Mesodermal cell (in vitro differentiated cells): ENCODE measurements at regions not wholly inside any gene's neighbourhood (a gene's known extent, or its start where the extent isn't known, plus 50 kb on each side); places are given as distances from the start of the nearest gene placed in this dataset.
"Not testable (repeated sequence)": the region's sequence is repeated elsewhere in the genome, so short reads cannot be mapped to it uniquely, and the experiment has no call there.

Experiments used
- H3K27ac ChIP-seq: 2 replicates; pipeline ENCODE4 v1.7.0; 2013; ENCODE audit warnings: mild to moderate bottlenecking, low read depth, low read length, moderate library complexity; ENCODE audit not compliant: severe bottlenecking
- H3K36me3 ChIP-seq: 2 replicates; pipeline ENCODE4 v1.7.1; 2013; ENCODE audit warnings: mild to moderate bottlenecking, low read length, moderate library complexity; ENCODE audit not compliant: control insufficient read depth, insufficient read depth
- H3K4me1 ChIP-seq: one replicate; pipeline ENCODE4 v1.7.1; 2013; ENCODE audit warnings: mild to moderate bottlenecking, low read length; ENCODE audit not compliant: insufficient read depth, control insufficient read depth, poor library complexity, severe bottlenecking
- H3K4me3 ChIP-seq: 2 replicates; pipeline ENCODE4 v1.7.0; 2013; ENCODE audit warnings: low read length, control low read depth, mild to moderate bottlenecking; ENCODE audit not compliant: insufficient read depth, poor library complexity, severe bottlenecking; ENCODE audit errors: extremely low read depth
- H3K9me3 ChIP-seq: 2 replicates; pipeline ENCODE4 v1.7.1; 2013; ENCODE audit warnings: mild to moderate bottlenecking, low read length, moderate library complexity; ENCODE audit not compliant: control insufficient read depth
- WGBS, 2 experiments: methylation state at CpG; one replicate each; pipeline ENCODE4 v1.1.5; 2013; ENCODE audit warnings: missing lambda C conversion rate in 2 of 2; ENCODE audit not compliant: insufficient coverage in 2 of 2; 5-methylcytosine and 5-hydroxymethylcytosine counted together

DNA sequence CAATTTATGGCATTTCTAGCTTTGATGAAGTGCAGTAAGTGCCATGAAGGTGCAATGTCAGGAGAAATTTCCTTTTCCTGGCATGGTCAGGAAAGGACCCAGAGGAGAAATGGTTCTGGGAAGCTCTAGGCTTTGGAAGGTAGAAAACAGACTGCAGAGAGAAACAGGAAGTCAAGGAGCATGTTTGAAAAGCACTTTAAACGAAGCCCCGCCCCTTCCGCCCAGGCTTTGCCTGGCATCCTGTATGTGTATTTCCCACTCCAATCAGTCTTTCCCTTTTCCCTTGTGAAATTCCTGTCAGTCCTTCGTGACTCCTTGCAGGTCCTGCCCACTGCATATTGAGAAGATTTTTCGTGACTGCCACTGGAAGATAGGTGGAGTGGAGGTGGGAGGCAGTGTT lies 320.9 kb upstream of the SASH1 start:
- no peaks in the 10 kb centered on the region for H3K9me3 ChIP-seq
- no peaks in the 10 kb centered on the region for H3K4me1 ChIP-seq
- peak overlapping the region; percentile 24 for H3K27ac ChIP-seq
- no peaks in the 10 kb centered on the region for H3K36me3 ChIP-seq
- H3K4me3 ChIP-seq = no peak overlapping the region
- 86% methylated on average over 3 of the region's 5 CpGs; no CpG with 5 or more reads in 1 of the 2 experiments for WGBS, 2 experiments

- H3K4me3 ChIP-seq, H3K27ac ChIP-seq, H3K36me3 ChIP-seq, H3K4me1 ChIP-seq, H3K9me3 ChIP-seq: not testable (repeated sequence)
- WGBS, 2 experiments = 93 to 100% methylated on average over 2 of the region's 8 CpGs
Observed at GRCh38 chr6:148022279-148022678, 320.4 kb upstream of the SASH1 start.

- WGBS, 2 experiments = no CpG with 5 or more reads among the region's 1 CpG
Observed at GRCh38 chr6:148027201-148027600, 315.4 kb upstream of the SASH1 start.

GRCh38 chr6:148035806-148036390 lies 306.7 kb upstream of the SASH1 start:
- no peak overlapping the region for H3K27ac ChIP-seq
- H3K4me1 ChIP-seq = no peaks in the 10 kb centered on the region
- H3K9me3 ChIP-seq = no peaks in the 10 kb centered on the region
- no peak overlapping the region for H3K4me3 ChIP-seq
- no peaks in the 10 kb centered on the region for H3K36me3 ChIP-seq
- 89 to 91% methylated on average over 4 to 6 of the region's 7 CpGs for WGBS, 2 experiments

More at GRCh38 chr6:148027201-148027600, 315.4 kb upstream of the SASH1 start:
- no peak overlapping the region for H3K27ac ChIP-seq
- H3K4me1 ChIP-seq = no peaks in the 10 kb centered on the region
- H3K4me3 ChIP-seq = no peak overlapping the region
- H3K36me3 ChIP-seq = no peaks in the 10 kb centered on the region
- H3K9me3 ChIP-seq = no peaks in the 10 kb centered on the region

DNA sequence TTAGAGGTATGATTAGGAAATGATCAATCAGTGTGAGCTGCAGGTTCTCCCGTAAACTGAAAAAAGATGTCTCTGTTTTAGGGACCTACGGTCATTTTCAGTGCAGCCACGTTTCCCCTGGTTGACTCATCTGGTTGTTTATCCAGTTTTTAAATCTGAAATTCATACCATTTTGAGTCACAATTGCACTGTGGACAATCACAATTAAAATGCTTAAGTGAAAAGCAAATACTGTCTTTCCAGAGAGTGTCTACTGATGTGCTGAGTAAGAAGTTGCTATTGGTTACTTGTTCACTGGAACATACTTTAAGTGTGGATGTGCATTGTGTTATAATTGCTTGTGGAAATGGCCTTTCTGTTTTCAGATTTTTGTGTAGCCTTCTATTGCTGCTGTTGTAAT lies 305.1 kb upstream of the SASH1 start:
- Histone ChIP-seq H3K36me3 (no peaks in the 10 kb centered on the region), H3K27ac (no peak overlapping the region), H3K9me3 (no peaks in the 10 kb centered on the region), H3K4me3 (no peak overlapping the region), H3K4me1 (no peaks in the 10 kb centered on the region)
- 93 to 100% methylated on average over 2 to 3 of the region's 3 CpGs for WGBS, 2 experiments

- Histone ChIP-seq H3K4me3 (no peak overlapping the region), H3K36me3 (no peaks in the 10 kb centered on the region), H3K27ac (no peak overlapping the region), H3K4me1 (peaks cover 6% of the 10 kb centered on the region), H3K9me3 (peaks cover 4% of the 10 kb centered on the region)
- WGBS, 2 experiments = no CpG with 5 or more reads among the region's 4 CpGs
Observed at GRCh38 chr6:148041546-148041945, 301.1 kb upstream of the SASH1 start.

DNA sequence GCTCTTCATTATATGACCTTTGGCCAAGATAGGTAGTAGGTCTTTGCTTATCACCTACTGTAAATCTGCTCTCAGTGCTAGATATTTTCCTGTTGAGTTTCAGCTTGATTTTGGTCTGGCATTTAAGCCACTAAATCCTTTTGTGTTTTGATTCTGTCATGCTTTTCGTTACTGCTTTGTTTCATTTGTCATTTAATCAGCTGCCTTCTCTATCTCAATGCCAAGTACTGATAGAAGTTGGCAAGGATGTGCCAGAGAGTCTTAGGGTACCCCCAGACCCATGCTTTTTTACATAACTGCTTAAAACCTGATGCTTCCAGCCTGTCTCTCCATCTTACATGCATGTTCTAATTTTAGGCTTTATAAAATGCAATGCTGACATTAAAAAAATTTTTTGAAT lies 300.1 kb upstream of the SASH1 start:
- Histone ChIP-seq H3K36me3 (no peaks in the 10 kb centered on the region), H3K9me3 (peaks cover 6% of the 10 kb centered on the region), H3K4me1 (peaks cover 6% of the 10 kb centered on the region), H3K27ac (no peak overlapping the region), H3K4me3 (no peak overlapping the region)
- 100% methylated on average over 1 of the region's 1 CpG; no CpG with 5 or more reads in 1 of the 2 experiments for WGBS, 2 experiments

DNA sequence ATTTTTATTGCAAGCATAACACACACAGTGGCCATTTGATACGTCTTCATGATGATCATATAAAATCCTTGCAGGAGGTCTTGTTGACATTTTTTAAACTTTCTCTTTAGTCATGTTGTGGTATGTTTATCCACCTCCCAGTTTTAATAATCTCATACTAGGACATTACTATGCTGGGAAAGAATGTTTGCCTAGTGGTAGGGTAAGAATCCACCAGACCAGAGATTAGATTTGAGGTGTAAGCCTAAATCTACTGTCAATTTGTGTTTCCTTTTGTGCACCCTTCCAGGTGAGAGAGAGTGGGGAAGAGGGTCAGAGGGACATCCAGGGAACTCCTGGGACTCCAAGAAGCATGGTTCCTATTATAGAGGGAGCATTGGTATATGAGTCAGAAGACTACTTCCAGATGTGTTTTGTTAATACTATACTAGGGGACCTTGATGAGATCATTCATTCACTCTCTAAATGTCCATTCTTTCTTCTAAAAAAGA lies 298.3 kb upstream of the SASH1 start:
- Histone ChIP-seq H3K27ac (no peak overlapping the region), H3K9me3 (peaks cover 6% of the 10 kb centered on the region), H3K4me1 (peaks cover 6% of the 10 kb centered on the region), H3K36me3 (no peaks in the 10 kb centered on the region), H3K4me3 (no peak overlapping the region)
- WGBS, 2 experiments = no CpG with 5 or more reads among the region's 1 CpG

GRCh38 chr6:148044921-148045320 lies 297.7 kb upstream of the SASH1 start:
- 100% methylated on average over 1 of the region's 1 CpG; no CpG with 5 or more reads in 1 of the 2 experiments for WGBS, 2 experiments
- H3K9me3 ChIP-seq = peaks cover 6% of the 10 kb centered on the region
- no peaks in the 10 kb centered on the region for H3K36me3 ChIP-seq
- peaks cover 6% of the 10 kb centered on the region for H3K4me1 ChIP-seq
- H3K27ac ChIP-seq = no peak overlapping the region
- H3K4me3 ChIP-seq = no peak overlapping the region

- Histone ChIP-seq H3K4me3 (no peak overlapping the region), H3K27ac (no peak overlapping the region), H3K9me3 (peaks cover 12% of the 10 kb centered on the region), H3K4me1 (no peaks in the 10 kb centered on the region), H3K36me3 (no peaks in the 10 kb centered on the region)
- 96 to 100% methylated on average over 1 to 4 of the region's 5 CpGs for WGBS, 2 experiments
Observed at GRCh38 chr6:148053209-148053608, 289.4 kb upstream of the SASH1 start.

DNA sequence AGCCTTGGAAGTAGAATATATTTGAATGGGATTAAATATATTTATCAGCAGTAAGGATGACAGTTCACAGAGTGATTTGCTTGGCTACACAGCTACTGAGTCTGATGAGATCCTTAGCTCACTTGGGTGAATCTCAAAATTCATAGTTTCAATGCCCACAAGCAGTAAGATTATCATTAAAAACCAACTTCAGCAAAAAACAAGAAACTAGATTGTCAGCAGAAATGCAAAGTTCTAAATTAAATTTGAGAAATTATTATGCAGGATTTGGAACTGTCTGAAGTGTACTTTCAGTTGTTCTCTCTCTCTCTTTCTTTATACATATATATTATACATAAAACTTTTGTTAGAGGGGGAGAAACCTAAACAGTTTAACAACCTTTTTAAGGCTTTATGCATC lies 288.8 kb upstream of the SASH1 start:
- Histone ChIP-seq H3K36me3 (no peaks in the 10 kb centered on the region), H3K9me3 (peaks cover 12% of the 10 kb centered on the region), H3K27ac (no peak overlapping the region), H3K4me1 (no peaks in the 10 kb centered on the region), H3K4me3 (no peak overlapping the region)
